ENCODE measurements at regions not wholly inside any gene's neighbourhood (a gene's known extent, or its start where the extent isn't known, plus 50 kb on each side); places are given as distances from the start of the nearest gene placed in this dataset.

GRCh38 chrX:22699581-22700091 is 300.1 kb upstream of the DDX53 start:
- TF ChIP-seq, protein P1, sequence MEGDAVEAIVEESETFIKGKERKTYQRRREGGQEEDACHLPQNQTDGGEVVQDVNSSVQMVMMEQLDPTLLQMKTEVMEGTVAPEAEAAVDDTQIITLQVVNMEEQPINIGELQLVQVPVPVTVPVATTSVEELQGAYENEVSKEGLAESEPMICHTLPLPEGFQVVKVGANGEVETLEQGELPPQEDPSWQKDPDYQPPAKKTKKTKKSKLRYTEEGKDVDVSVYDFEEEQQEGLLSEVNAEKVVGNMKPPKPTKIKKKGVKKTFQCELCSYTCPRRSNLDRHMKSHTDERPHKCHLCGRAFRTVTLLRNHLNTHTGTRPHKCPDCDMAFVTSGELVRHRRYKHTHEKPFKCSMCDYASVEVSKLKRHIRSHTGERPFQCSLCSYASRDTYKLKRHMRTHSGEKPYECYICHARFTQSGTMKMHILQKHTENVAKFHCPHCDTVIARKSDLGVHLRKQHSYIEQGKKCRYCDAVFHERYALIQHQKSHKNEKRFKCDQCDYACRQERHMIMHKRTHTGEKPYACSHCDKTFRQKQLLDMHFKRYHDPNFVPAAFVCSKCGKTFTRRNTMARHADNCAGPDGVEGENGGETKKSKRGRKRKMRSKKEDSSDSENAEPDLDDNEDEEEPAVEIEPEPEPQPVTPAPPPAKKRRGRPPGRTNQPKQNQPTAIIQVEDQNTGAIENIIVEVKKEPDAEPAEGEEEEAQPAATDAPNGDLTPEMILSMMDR (IDR thresholded peaks at IDR 0.05), result no peak
- TF ChIP-seq POLR2A (IDR thresholded peaks at IDR 0.05) (no peak), POLR2AphosphoS5 (IDR thresholded peaks at IDR 0.05) (peak in 3 of 4 donors; percentile 16 to 52 (median 29))
- H3K36me3 ChIP-seq, result no peaks in the 10 kb centered on the region
- peak overlapping the region in 3 of 4 donors; percentile 51 to 59 (median 52) for H3K27ac ChIP-seq
- DNase-seq, result no peak
- no peaks in the 10 kb centered on the region for H3K27me3 ChIP-seq
- 34 to 61% methylated on average over 5 of the region's 5 CpGs for WGBS, 2 donors
- H3K4me3 ChIP-seq, result no peak overlapping the region
- H3K9me3 ChIP-seq, result no peaks in the 10 kb centered on the region
- H3K4me1 ChIP-seq, result no peaks in the 10 kb centered on the region
- intact Hi-C loops (cut with DNase I), result no loop called here

- Histone ChIP-seq H3K4me3 (no peak overlapping the region), H3K27me3 (no peaks in the 10 kb centered on the region), H3K4me1 (no peaks in the 10 kb centered on the region), H3K27ac (no peak overlapping the region), H3K36me3 (no peaks in the 10 kb centered on the region), H3K9me3 (no peaks in the 10 kb centered on the region)
- intact Hi-C loops (cut with DNase I), result no loop called here
- WGBS, 2 donors, result 86 to 92% methylated on average over 5 of the region's 5 CpGs
- no peak for DNase-seq
- TF ChIP-seq EP300 (IDR thresholded peaks at IDR 0.05), result no peak
- TF ChIP-seq, protein P1 (IDR thresholded peaks at IDR 0.05), result no peak
- TF ChIP-seq POLR2A (IDR thresholded peaks at IDR 0.05), result no peak
- no peak for TF ChIP-seq POLR2AphosphoS5 (IDR thresholded peaks at IDR 0.05)
These were observed 286.8 kb upstream of the DDX53 start for GRCh38 chrX:22712942-22713341.

- 74 to 75% methylated on average over 6 of the region's 6 CpGs for WGBS, 2 donors
- no peak for DNase-seq
These were observed 269.2 kb upstream of the DDX53 start for GRCh38 chrX:22730542-22730941.

GRCh38 chrX:22737541-22737940 is 262.2 kb upstream of the DDX53 start:
- H3K27ac ChIP-seq, result no peak overlapping the region
- no peak overlapping the region for H3K4me3 ChIP-seq
- WGBS, 2 donors, result 71 to 81% methylated on average over 2 of the region's 2 CpGs
- H3K4me1 ChIP-seq, result no peaks in the 10 kb centered on the region
- intact Hi-C loops (cut with DNase I), result no loop called here
- H3K27me3 ChIP-seq, result no peaks in the 10 kb centered on the region
- H3K36me3 ChIP-seq, result no peaks in the 10 kb centered on the region
- TF ChIP-seq POLR2AphosphoS5 (IDR thresholded peaks at IDR 0.05), result no peak
- no peak for TF ChIP-seq EP300 (IDR thresholded peaks at IDR 0.05)
- TF ChIP-seq, protein P1 (IDR thresholded peaks at IDR 0.05), result no peak
- no peak for TF ChIP-seq POLR2A (IDR thresholded peaks at IDR 0.05)
- DNase-seq, result no peak
- no peaks in the 10 kb centered on the region for H3K9me3 ChIP-seq

More at GRCh38 chrX:22730542-22730941, 269.2 kb upstream of the DDX53 start:
- no peaks in the 10 kb centered on the region for H3K9me3 ChIP-seq
- no peaks in the 10 kb centered on the region for H3K36me3 ChIP-seq
- no peaks in the 10 kb centered on the region for H3K27me3 ChIP-seq
- no peaks in the 10 kb centered on the region for H3K4me1 ChIP-seq
- H3K27ac ChIP-seq, result no peak overlapping the region
- intact Hi-C loops (cut with DNase I), result no loop called here
- no peak for TF ChIP-seq POLR2AphosphoS5 (IDR thresholded peaks at IDR 0.05)
- TF ChIP-seq EP300 (IDR thresholded peaks at IDR 0.05), result no peak
- TF ChIP-seq, protein P1 (IDR thresholded peaks at IDR 0.05), result no peak
- no peak for TF ChIP-seq POLR2A (IDR thresholded peaks at IDR 0.05)
- H3K4me3 ChIP-seq, result no peak overlapping the region

- H3K36me3 ChIP-seq, result no peaks in the 10 kb centered on the region
- no peaks in the 10 kb centered on the region for H3K9me3 ChIP-seq
- H3K27me3 ChIP-seq, result no peaks in the 10 kb centered on the region
- no peaks in the 10 kb centered on the region for H3K4me1 ChIP-seq
- TF ChIP-seq POLR2A (IDR thresholded peaks at IDR 0.05) (no peak), POLR2AphosphoS5 (IDR thresholded peaks at IDR 0.05) (no peak), EP300 (IDR thresholded peaks at IDR 0.05) (no peak)
- TF ChIP-seq, protein P1 (IDR thresholded peaks at IDR 0.05), result no peak
- intact Hi-C loops (cut with DNase I), result no loop called here
- WGBS, 2 donors, result 73 to 83% methylated on average over 3 of the region's 3 CpGs
- no peak overlapping the region for H3K4me3 ChIP-seq
- H3K27ac ChIP-seq, result no peak overlapping the region
- DNase-seq, result no peak
These were observed 260.5 kb upstream of the DDX53 start for GRCh38 chrX:22739276-22739675.

Data from sigmoid colon (tissue), 6 donors.